HepG2 (cell line): ENCODE measurements at regions not wholly inside any gene's neighbourhood (a gene's known extent, or its start where the extent isn't known, plus 50 kb on each side); places are given as distances from the start of the nearest gene placed in this dataset.

Experiments
- ATAC-seq: fragments of 200-7000 bp; cut with Tn5 transposase; 3 replicates; pipeline ENCODE4 v1.9.1; 2020; ENCODE audit warnings: mild to moderate bottlenecking, moderate library complexity
- BruUV-seq: library from RNA; stranded (reverse); fragments of 400-500 nt; replicated peaks from 2 replicates; lab custom pipeline; 2021; lab: Mats Ljungman, UMichigan
- CTCF ChIA-PET: fragments of 300-600 bp; formaldehyde crosslinking; extraction: SDS; loops from one replicate; lab custom pipeline; 2021; ENCODE audit warnings: low total read pairs, inconsistent platforms, low intra/inter-chr PET ratio; lab: Yijun Ruan, JAX
- POLR2A ChIA-PET: fragments of 350-600 bp; sonication (Branson Sonifier 250); formaldehyde crosslinking; loops from one replicate; lab custom pipeline; 2020; ENCODE audit warnings: antibody characterized with exemption, inconsistent platforms; lab: Yijun Ruan, JAX
- DNase-seq: peaks from one replicate; pipeline ENCODE4 v3.0.0-alpha.2; 2015; ENCODE audit warnings: low spot score
- FAIRE-seq: peaks from 3 replicates; lab custom pipeline; 2011; peaks lifted over from hg19 to GRCh38; lab: Jason Lieb, UNC
- H2AFZ ChIP-seq: one replicate; pipeline ENCODE4 v1.6.1; 2011; ENCODE audit warnings: low read length, inconsistent platforms
- H3K27ac ChIP-seq: fragments of 300-600 bp; 3 replicates; pipeline ENCODE4 v1.8.0; 2011; ENCODE audit warnings: mixed run types, mild to moderate bottlenecking, mixed read lengths, low read length, inconsistent platforms; ENCODE audit not compliant: insufficient read depth; ENCODE audit errors: extremely low read length
- H3K27me3 ChIP-seq, 2 experiments: fragments of 200-600 bp in 1 of 2; 2 replicates in 1 of 2; 3 replicates in 1 of 2; pipeline versions ENCODE4 v1.6.0 to v1.8.0; 2011; ENCODE audit warnings: low read length in 2 of 2, mild to moderate bottlenecking in 2 of 2, moderate library complexity in 2 of 2, inconsistent platforms in 1 of 2; ENCODE audit not compliant: insufficient read depth in 2 of 2, control insufficient read depth in 1 of 2
- H3K36me3 ChIP-seq, 2 experiments: fragments of 200-600 bp in 1 of 2; replicated peaks in 1 of 2; 2 replicates in 1 of 2; 3 replicates in 1 of 2; pipeline versions ENCODE4 v1.5.1 to v1.8.0; 2011; ENCODE audit warnings: low read length in 2 of 2, inconsistent platforms in 1 of 2; ENCODE audit not compliant: insufficient read depth in 2 of 2, control insufficient read depth in 1 of 2
- H3K4me1 ChIP-seq: 2 replicates; pipeline ENCODE4 v1.5.1; 2012; ENCODE audit warnings: low read length, inconsistent platforms; ENCODE audit not compliant: insufficient read depth
- H3K4me2 ChIP-seq: 2 replicates; pipeline ENCODE4 v1.6.0; 2011; ENCODE audit warnings: low read depth, low read length, inconsistent platforms
- H3K4me3 ChIP-seq, 3 experiments: fragments of 200-600 bp in 1 of 3; sonication (generic), shearing (Covaris generic) in 1 of 3; replicated peaks in 1 of 3; 2 replicates each; pipeline ENCODE4 v1.5.1; 2011 to 2016; ENCODE audit warnings: low read length in 3 of 3, inconsistent platforms in 2 of 3, low read depth in 2 of 3, mild to moderate bottlenecking in 2 of 3, control low read depth in 1 of 3, mixed read lengths in 1 of 3; ENCODE audit not compliant: insufficient read depth in 1 of 3
- H3K79me2 ChIP-seq: one replicate; pipeline ENCODE4 v1.6.1; 2011; ENCODE audit warnings: low read length, inconsistent platforms; ENCODE audit not compliant: insufficient read depth
- H3K9ac ChIP-seq: 2 replicates; pipeline ENCODE4 v1.6.0; 2011; ENCODE audit warnings: mild to moderate bottlenecking, low read depth, low read length, inconsistent platforms; ENCODE audit not compliant: insufficient read depth
- H3K9me3 ChIP-seq: 2 replicates; pipeline ENCODE4 v1.5.1; 2012; ENCODE audit warnings: mild to moderate bottlenecking, low read length
- H4K20me1 ChIP-seq: 2 replicates; pipeline ENCODE4 v1.6.0; 2011; ENCODE audit warnings: inconsistent platforms, mild to moderate bottlenecking, low read length, moderate library complexity; ENCODE audit not compliant: insufficient read depth
- ADNP ChIP-seq: sonication (generic); formaldehyde crosslinking; IDR thresholded peaks from 2 replicates; pipeline ENCODE4 v1.4.0; 2020; ENCODE audit warnings: missing genetic modification reagents
- KAT8 ChIP-seq: IDR thresholded peaks from 2 replicates; pipeline ENCODE4 v1.6.1; 2016; ENCODE audit warnings: missing genetic modification reagents, missing compliant biosample characterization
- NKX3-1 ChIP-seq: sonication (generic); formaldehyde crosslinking; IDR thresholded peaks from 2 replicates; pipeline ENCODE4 v1.5.0; 2020; ENCODE audit warnings: missing genetic modification reagents
- SMAD1 ChIP-seq: sonication (generic); formaldehyde crosslinking; IDR thresholded peaks from 2 replicates; pipeline ENCODE4 v1.4.0; 2020; ENCODE audit warnings: missing genetic modification reagents, low read depth, mild to moderate bottlenecking, borderline replicate concordance
- SP140L ChIP-seq: sonication (generic); formaldehyde crosslinking; IDR thresholded peaks from 2 replicates; pipeline ENCODE4 v1.4.0; 2020; ENCODE audit warnings: missing genetic modification reagents, borderline replicate concordance
- ZBTB38 ChIP-seq: sonication (generic); formaldehyde crosslinking; IDR thresholded peaks from 2 replicates; pipeline ENCODE4 v1.5.1; 2020; ENCODE audit warnings: mild to moderate bottlenecking, missing genetic modification reagents
- ZNF205 ChIP-seq: IDR thresholded peaks from 2 replicates; pipeline ENCODE4 v1.6.1; 2018; ENCODE audit warnings: missing biosample characterization, missing genetic modification reagents
- ZNF337 ChIP-seq: sonication (generic); formaldehyde crosslinking; IDR thresholded peaks from 2 replicates; pipeline ENCODE4 v1.5.1; 2020; ENCODE audit warnings: missing genetic modification reagents, low read depth, mild to moderate bottlenecking, borderline replicate concordance
- WGBS: methylation state at CpG from one replicate; pipeline ENCODE4 v1.1.6; 2017; ENCODE audit warnings: low lambda C conversion rate; 5-methylcytosine and 5-hydroxymethylcytosine counted together
- in situ Hi-C: cut with HindIII; loops from 2 replicates; pipeline ENCODE4 v1.10.0; 2017; ENCODE audit warnings: low pct_unique_long_range_greater_than_20kb; ENCODE audit not compliant: extremely low pct_ligation_motif_present
- intact Hi-C: fragments of 100-400 bp; cut with micrococcal nuclease; formaldehyde crosslinking; loops from one replicate; pipeline ENCODE4 v1.10.0; 2022; ENCODE audit not compliant: unreplicated experiment
- TF ChIP-seq, protein P1 (sequence below): sonication (generic); formaldehyde crosslinking; IDR thresholded peaks from 2 replicates; pipeline ENCODE4 v1.4.0; 2020; ENCODE audit warnings: missing genetic modification reagents
- TF ChIP-seq, protein P2 (sequence below): sonication (generic); formaldehyde crosslinking; IDR thresholded peaks from 2 replicates; pipeline ENCODE4 v1.4.0; 2020; ENCODE audit warnings: low read depth, mild to moderate bottlenecking, missing genetic modification reagents
- TF ChIP-seq, protein P3 (sequence below): IDR thresholded peaks from 2 replicates; pipeline ENCODE4 v1.6.1; 2016; ENCODE audit warnings: missing compliant biosample characterization, missing genetic modification reagents, borderline replicate concordance

DNA sequence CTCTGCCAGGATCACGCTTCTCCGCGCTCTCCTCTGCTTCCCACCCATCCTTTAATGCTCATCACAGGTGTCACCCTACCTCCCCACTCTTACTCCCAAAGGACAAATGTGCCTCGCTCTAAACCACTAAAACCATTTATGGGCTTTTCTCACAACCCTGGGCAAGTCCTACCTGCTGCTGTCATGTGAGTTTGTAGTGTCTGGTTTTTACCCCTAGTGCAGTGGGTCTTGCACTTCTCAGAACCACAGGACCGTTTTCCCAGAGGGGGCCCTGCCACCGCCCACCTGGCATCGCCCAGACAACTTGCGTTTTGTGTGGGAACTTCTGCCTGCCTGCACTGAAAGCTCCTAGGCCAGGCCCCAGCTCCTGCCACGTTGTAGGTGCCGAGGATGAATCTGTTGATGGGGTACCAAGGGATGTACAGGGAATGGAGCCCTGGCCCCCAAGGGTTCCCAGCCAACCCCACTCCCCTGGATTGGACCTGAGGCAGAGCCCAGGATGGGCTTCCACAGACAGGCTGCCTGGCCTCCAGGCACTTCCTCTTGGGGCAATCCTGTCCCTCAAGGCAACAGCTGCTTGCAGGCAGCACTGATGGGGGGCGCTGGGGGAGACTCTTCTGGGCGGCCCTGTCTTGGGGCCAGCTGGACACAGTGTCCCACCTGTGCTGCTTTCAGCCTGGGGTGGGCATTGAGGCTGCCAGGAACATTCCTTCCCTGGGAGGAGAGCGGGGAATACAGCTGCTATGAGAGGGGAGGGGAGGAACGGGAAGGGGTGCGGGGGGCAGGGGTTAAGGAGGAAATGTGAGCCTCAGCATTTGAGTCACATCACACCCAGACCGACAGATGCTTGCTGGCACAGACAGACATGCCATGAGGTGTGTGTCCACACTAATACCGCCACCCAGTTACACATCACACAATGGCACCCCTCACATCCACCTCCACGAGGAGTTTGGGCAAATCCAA, 176.3 kb downstream of the ZFP36L2 start (continued):
- TF ChIP-seq KAT8 (CRISPR knock-in tag) = no peak

DNA sequence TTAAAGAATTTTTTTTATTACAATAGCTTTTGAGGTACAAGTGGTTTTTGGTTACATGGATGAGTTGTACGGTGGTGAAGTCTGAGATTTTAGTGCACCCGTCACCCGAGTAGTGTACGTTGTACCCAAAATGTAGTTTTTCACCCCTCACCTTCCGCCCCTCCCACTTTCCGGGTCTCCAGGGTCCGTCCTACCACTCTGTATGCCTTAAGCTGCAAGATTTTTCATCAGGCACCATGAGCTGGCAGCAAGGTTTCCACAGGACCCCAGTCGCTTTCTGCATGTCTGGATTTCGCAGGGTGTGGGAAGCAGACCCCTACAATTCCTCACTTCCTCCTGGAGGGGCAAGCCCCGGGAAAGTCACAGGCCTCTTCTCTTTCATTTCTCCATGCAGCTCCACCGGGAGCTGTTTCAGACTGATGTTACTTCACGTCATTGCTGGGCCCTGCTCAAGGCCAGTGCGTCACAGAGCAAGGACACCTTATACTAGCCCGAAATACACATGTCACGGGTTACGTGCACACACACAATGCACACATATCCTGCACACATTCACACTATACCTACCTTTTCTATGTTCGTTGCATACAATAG, 179.1 kb downstream of the ZFP36L2 start:
- no peak overlapping the region for H3K4me3 ChIP-seq
- no peaks in the 10 kb centered on the region for H3K9me3 ChIP-seq
- no peaks in the 10 kb centered on the region for H3K36me3 ChIP-seq
- intact Hi-C loops = no loop called here
- in situ Hi-C loops = no loop called here
- no peak overlapping the region for H2AFZ ChIP-seq
- no peaks in the 10 kb centered on the region for H4K20me1 ChIP-seq
- WGBS = 87% methylated on average over 17 of the region's 17 CpGs
- no peak overlapping the region for H3K9ac ChIP-seq
- H3K79me2 ChIP-seq = no peaks in the 10 kb centered on the region
- no peaks in the 10 kb centered on the region for H3K27me3 ChIP-seq
- ChIA-PET POLR2A (interaction anchor here (0.8 to 2.2 kb wide), 6 partner anchors 8 to 255 kb away, joined by 3 to 6 read pairs (median 4); partner anchors contain the start of genes HAAO and ZFP36L2), CTCF (no interaction called here)
- H3K4me1 ChIP-seq = peaks cover 60% of the 10 kb centered on the region
- FAIRE-seq (no peak), ATAC-seq (no peak), DNase-seq (no peak)
- H3K4me2 ChIP-seq = no peak overlapping the region
- H3K27ac ChIP-seq = no peak overlapping the region
- no TSS peak for BruUV-seq
- TF ChIP-seq ADNP (CRISPR knock-in tag) = no peak
- TF ChIP-seq SMAD1 = no peak
- TF ChIP-seq ZNF337 (CRISPR knock-in tag) = no peak
- TF ChIP-seq, protein P1, sequence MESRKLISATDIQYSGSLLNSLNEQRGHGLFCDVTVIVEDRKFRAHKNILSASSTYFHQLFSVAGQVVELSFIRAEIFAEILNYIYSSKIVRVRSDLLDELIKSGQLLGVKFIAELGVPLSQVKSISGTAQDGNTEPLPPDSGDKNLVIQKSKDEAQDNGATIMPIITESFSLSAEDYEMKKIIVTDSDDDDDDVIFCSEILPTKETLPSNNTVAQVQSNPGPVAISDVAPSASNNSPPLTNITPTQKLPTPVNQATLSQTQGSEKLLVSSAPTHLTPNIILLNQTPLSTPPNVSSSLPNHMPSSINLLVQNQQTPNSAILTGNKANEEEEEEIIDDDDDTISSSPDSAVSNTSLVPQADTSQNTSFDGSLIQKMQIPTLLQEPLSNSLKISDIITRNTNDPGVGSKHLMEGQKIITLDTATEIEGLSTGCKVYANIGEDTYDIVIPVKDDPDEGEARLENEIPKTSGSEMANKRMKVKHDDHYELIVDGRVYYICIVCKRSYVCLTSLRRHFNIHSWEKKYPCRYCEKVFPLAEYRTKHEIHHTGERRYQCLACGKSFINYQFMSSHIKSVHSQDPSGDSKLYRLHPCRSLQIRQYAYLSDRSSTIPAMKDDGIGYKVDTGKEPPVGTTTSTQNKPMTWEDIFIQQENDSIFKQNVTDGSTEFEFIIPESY (CRISPR knock-in tag) = peak; percentile 50; the same call in 1 of the 2 replicates
- TF ChIP-seq SP140L (CRISPR knock-in tag) = no peak
- TF ChIP-seq, protein P2, sequence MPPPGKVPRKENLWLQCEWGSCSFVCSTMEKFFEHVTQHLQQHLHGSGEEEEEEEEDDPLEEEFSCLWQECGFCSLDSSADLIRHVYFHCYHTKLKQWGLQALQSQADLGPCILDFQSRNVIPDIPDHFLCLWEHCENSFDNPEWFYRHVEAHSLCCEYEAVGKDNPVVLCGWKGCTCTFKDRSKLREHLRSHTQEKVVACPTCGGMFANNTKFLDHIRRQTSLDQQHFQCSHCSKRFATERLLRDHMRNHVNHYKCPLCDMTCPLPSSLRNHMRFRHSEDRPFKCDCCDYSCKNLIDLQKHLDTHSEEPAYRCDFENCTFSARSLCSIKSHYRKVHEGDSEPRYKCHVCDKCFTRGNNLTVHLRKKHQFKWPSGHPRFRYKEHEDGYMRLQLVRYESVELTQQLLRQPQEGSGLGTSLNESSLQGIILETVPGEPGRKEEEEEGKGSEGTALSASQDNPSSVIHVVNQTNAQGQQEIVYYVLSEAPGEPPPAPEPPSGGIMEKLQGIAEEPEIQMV (CRISPR knock-in tag) = no peak
- no peak for TF ChIP-seq ZNF205 (CRISPR knock-in tag)
- TF ChIP-seq, protein P3, sequence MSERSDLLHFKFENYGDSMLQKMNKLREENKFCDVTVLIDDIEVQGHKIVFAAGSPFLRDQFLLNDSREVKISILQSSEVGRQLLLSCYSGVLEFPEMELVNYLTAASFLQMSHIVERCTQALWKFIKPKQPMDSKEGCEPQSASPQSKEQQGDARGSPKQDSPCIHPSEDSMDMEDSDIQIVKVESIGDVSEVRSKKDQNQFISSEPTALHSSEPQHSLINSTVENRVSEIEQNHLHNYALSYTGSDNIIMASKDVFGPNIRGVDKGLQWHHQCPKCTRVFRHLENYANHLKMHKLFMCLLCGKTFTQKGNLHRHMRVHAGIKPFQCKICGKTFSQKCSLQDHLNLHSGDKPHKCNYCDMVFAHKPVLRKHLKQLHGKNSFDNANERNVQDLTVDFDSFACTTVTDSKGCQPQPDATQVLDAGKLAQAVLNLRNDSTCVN (CRISPR knock-in tag) = no peak
- TF ChIP-seq NKX3-1 = no peak
- TF ChIP-seq ZBTB38 (CRISPR knock-in tag) = 0 out of 2 replicates have a peak, but pooled peaks have one; percentile 25
